Hepatocyte (in vitro differentiated cells): ENCODE measurements at regions not wholly inside any gene's neighbourhood (a gene's known extent, or its start where the extent isn't known, plus 50 kb on each side); places are given as distances from the start of the nearest gene placed in this dataset.

Experiments used
- DNase-seq: peaks from one replicate; pipeline ENCODE4 v3.0.0-alpha.2; 2016; ENCODE audit warnings: low spot score
- H2AFZ ChIP-seq: fragments of 200-600 bp; sonication (generic); 2 replicates; pipeline ENCODE4 v1.6.0; 2016; ENCODE audit warnings: antibody characterized with exemption, mild to moderate bottlenecking
- H3K27ac ChIP-seq: fragments of 200-600 bp; sonication (generic); 2 replicates; pipeline ENCODE4 v1.5.1; 2016; ENCODE audit warnings: mild to moderate bottlenecking
- H3K27me3 ChIP-seq: fragments of 200-600 bp; sonication (generic); 2 replicates; pipeline ENCODE4 v1.6.1; 2016
- H3K36me3 ChIP-seq: fragments of 200-600 bp; sonication (generic); replicated peaks from 2 replicates; pipeline ENCODE4 v1.5.1; 2016; ENCODE audit warnings: low read depth; ENCODE audit not compliant: insufficient read depth
- H3K4me1 ChIP-seq: fragments of 200-600 bp; sonication (generic); 2 replicates; pipeline ENCODE4 v1.5.1; 2016; ENCODE audit warnings: mild to moderate bottlenecking, moderate library complexity; ENCODE audit not compliant: insufficient read depth
- H3K4me2 ChIP-seq: fragments of 200-600 bp; sonication (generic); 2 replicates; pipeline ENCODE4 v1.6.0; 2016
- H3K4me3 ChIP-seq: fragments of 200-600 bp; sonication (generic); 2 replicates; pipeline ENCODE4 v1.5.1; 2016; ENCODE audit warnings: mild to moderate bottlenecking
- H3K79me2 ChIP-seq: fragments of 200-600 bp; sonication (generic); 2 replicates; pipeline ENCODE4 v1.6.0; 2017; ENCODE audit warnings: mild to moderate bottlenecking
- H3K9me2 ChIP-seq: fragments of 200-600 bp; sonication (generic); replicated peaks from 2 replicates; pipeline ENCODE4 v1.6.0; 2017; ENCODE audit warnings: mild to moderate bottlenecking; ENCODE audit not compliant: insufficient read depth
- H3K9me3 ChIP-seq: fragments of 200-600 bp; sonication (generic); 2 replicates; pipeline ENCODE4 v1.5.1; 2016; ENCODE audit warnings: low read depth, mild to moderate bottlenecking
- H4K20me1 ChIP-seq: fragments of 200-600 bp; sonication (generic); 2 replicates; pipeline ENCODE4 v1.6.0; 2016; ENCODE audit warnings: mild to moderate bottlenecking; ENCODE audit not compliant: insufficient read depth, poor library complexity, severe bottlenecking
- EZH2 ChIP-seq: fragments of 200-600 bp; sonication (generic); IDR thresholded peaks from 2 replicates; pipeline ENCODE4 v1.6.1; 2016; ENCODE audit warnings: antibody characterized with exemption, mild to moderate bottlenecking, borderline replicate concordance
- EZH2phosphoT487 ChIP-seq: fragments of 200-600 bp; sonication (generic); IDR thresholded peaks from one replicate; pipeline ENCODE4 v1.6.1; 2018; ENCODE audit warnings: antibody characterized with exemption, mild to moderate bottlenecking, low read depth, moderate library complexity; ENCODE audit not compliant: unreplicated experiment, severe bottlenecking
- WGBS: methylation state at CpG from one replicate; pipeline ENCODE4 v1.1.6; 2016; ENCODE audit warnings: low lambda C conversion rate; ENCODE audit errors: missing lambda C conversion rate; 5-methylcytosine and 5-hydroxymethylcytosine counted together
- TF ChIP-seq, protein P1 (sequence below): fragments of 200-600 bp; sonication (generic); IDR thresholded peaks from 2 replicates; pipeline ENCODE4 v1.5.1; 2016; ENCODE audit warnings: antibody characterized with exemption, mild to moderate bottlenecking; ENCODE audit not compliant: poor library complexity

DNA sequence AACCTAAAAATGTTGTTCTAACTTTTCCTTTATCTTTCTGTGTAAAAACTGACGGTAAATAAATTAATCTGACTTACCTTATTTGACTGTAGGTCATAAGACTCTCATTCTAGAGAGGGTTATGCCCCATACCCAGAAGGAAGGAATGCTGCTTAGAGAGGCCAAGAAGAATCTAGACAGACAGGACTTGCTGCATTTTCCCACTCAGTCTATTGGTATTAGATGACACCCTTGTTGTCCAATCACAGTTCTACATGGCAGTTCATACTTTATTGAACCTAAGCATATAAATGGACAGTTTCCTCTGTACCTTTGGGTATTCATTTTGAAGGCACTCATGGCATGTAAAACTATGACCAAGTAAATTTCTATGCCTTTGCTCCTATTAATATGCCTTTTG, 359.6 kb upstream of the ID4 start:
- Histone ChIP-seq H3K27me3 (no peaks in the 10 kb centered on the region), H3K9me2 (no peaks in the 10 kb centered on the region), H2AFZ (no peak overlapping the region), H3K4me3 (no peak overlapping the region), H3K36me3 (no peaks in the 10 kb centered on the region), H3K9me3 (no peaks in the 10 kb centered on the region), H3K4me1 (no peaks in the 10 kb centered on the region), H3K4me2 (no peak overlapping the region), H3K27ac (no peak overlapping the region), H3K79me2 (no peaks in the 10 kb centered on the region), H4K20me1 (no peaks in the 10 kb centered on the region)
- DNase-seq: no peak
- 89% methylated on average over 1 of the region's 1 CpG for WGBS
- no peak for TF ChIP-seq EZH2
- no peak for TF ChIP-seq EZH2phosphoT487
- TF ChIP-seq, protein P1, sequence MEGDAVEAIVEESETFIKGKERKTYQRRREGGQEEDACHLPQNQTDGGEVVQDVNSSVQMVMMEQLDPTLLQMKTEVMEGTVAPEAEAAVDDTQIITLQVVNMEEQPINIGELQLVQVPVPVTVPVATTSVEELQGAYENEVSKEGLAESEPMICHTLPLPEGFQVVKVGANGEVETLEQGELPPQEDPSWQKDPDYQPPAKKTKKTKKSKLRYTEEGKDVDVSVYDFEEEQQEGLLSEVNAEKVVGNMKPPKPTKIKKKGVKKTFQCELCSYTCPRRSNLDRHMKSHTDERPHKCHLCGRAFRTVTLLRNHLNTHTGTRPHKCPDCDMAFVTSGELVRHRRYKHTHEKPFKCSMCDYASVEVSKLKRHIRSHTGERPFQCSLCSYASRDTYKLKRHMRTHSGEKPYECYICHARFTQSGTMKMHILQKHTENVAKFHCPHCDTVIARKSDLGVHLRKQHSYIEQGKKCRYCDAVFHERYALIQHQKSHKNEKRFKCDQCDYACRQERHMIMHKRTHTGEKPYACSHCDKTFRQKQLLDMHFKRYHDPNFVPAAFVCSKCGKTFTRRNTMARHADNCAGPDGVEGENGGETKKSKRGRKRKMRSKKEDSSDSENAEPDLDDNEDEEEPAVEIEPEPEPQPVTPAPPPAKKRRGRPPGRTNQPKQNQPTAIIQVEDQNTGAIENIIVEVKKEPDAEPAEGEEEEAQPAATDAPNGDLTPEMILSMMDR: no peak

DNA sequence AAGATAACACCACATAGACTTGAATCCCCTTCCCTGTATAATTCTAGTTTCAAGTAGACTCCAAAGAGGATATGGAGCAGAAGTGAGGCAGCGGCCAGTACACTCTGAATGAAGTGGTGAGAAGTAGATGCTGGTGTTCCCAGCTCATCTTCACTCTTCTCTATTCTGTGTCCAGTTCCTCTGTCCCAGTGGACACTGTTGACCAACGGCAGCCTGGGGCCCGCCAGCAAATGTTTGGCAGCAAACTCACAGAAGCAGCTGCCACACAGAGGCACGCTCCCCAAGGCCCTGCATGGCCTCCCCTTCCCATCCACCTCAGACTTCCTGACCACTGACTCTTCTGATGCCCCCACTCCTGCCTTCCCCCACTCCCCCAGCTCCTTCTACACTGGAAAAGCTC, 358.9 kb upstream of the ID4 start:
- no peak overlapping the region for H2AFZ ChIP-seq
- no peak overlapping the region for H3K27ac ChIP-seq
- H3K27me3 ChIP-seq: no peaks in the 10 kb centered on the region
- H3K4me3 ChIP-seq: no peak overlapping the region
- WGBS: 87% methylated on average over 4 of the region's 4 CpGs
- H3K4me2 ChIP-seq: no peak overlapping the region
- DNase-seq: no peak
- H3K79me2 ChIP-seq: no peaks in the 10 kb centered on the region
- H4K20me1 ChIP-seq: no peaks in the 10 kb centered on the region
- H3K36me3 ChIP-seq: no peaks in the 10 kb centered on the region
- no peaks in the 10 kb centered on the region for H3K9me2 ChIP-seq
- TF ChIP-seq EZH2phosphoT487: no peak
- TF ChIP-seq EZH2: no peak
- TF ChIP-seq, protein P1: no peak
- no peaks in the 10 kb centered on the region for H3K4me1 ChIP-seq
- no peaks in the 10 kb centered on the region for H3K9me3 ChIP-seq

DNA sequence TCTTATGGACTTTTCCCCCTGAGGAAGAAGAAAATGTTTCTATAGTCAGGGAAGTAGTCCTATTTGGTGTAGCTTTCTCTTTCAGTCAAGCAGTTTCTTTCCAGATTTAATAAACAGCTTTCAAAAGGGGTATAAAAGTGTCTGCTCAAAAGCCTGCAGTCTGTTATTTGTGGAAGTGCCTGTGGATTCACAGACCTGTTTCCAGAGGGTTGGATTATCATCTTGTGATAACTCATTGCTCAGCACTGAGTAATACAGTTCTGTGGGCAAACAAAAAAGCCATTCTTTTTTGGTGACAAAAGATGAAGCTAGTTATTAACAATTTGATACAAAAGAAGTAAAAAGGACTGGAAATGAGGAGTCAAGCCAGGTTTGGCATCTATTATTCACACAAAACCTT, 358.2 kb upstream of the ID4 start:
- TF ChIP-seq EZH2 (no peak), EZH2phosphoT487 (no peak)
- TF ChIP-seq, protein P1: no peak
- Histone ChIP-seq H2AFZ (no peak overlapping the region), H3K4me1 (no peaks in the 10 kb centered on the region), H3K4me3 (no peak overlapping the region), H3K79me2 (no peaks in the 10 kb centered on the region), H3K9me3 (no peaks in the 10 kb centered on the region), H3K9me2 (no peaks in the 10 kb centered on the region), H3K27ac (no peak overlapping the region), H3K27me3 (no peaks in the 10 kb centered on the region), H4K20me1 (no peaks in the 10 kb centered on the region), H3K36me3 (no peaks in the 10 kb centered on the region), H3K4me2 (no peak overlapping the region)
- no peak for DNase-seq

DNA sequence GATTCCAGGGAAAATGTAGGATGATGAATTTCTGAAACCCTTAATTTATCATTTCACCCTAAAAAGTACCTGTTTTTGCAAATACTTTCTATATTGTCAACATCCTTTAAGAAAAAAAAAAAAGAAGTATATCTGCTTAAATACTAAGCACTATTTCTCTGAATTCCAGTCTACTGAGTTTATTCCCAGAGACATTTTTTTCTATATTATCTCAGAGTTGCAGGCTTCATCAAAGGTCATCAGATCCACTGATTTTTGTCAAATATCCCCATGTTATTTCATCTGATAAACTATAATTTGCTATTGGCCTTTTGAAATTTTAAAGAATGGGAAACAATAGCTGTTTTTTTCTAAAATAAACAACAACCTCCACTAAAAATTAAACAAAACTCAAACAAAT, 357.6 kb upstream of the ID4 start:
- no peak for DNase-seq
- Histone ChIP-seq H3K4me3 (no peak overlapping the region), H3K27me3 (no peaks in the 10 kb centered on the region), H3K27ac (no peak overlapping the region), H3K9me3 (no peaks in the 10 kb centered on the region), H3K79me2 (no peaks in the 10 kb centered on the region), H3K9me2 (no peaks in the 10 kb centered on the region), H4K20me1 (no peaks in the 10 kb centered on the region), H3K4me1 (no peaks in the 10 kb centered on the region), H3K4me2 (no peak overlapping the region), H3K36me3 (no peaks in the 10 kb centered on the region), H2AFZ (no peak overlapping the region)
- no peak for TF ChIP-seq EZH2phosphoT487
- TF ChIP-seq, protein P1: no peak
- TF ChIP-seq EZH2: no peak
